Activated naive CD8-positive, alpha-beta T cell (primary cell): ENCODE measurements at regions not wholly inside any gene's neighbourhood (a gene's known extent, or its start where the extent isn't known, plus 50 kb on each side); places are given as distances from the start of the nearest gene placed in this dataset.

ENCODE experiments used
- H3K27ac Mint-ChIP-seq: one replicate; pipeline ENCODE4 v1.8.0; 2021; ENCODE audit warnings: mixed read lengths
- H3K27me3 Mint-ChIP-seq: one replicate; pipeline ENCODE4 v1.8.0; 2021; ENCODE audit warnings: mixed read lengths
- H3K36me3 Mint-ChIP-seq: one replicate; pipeline ENCODE4 v1.8.0; 2021; ENCODE audit warnings: mixed read lengths
- H3K4me1 Mint-ChIP-seq: one replicate; pipeline ENCODE4 v1.8.0; 2021; ENCODE audit warnings: low read depth, mixed read lengths
- H3K4me3 Mint-ChIP-seq: one replicate; pipeline ENCODE4 v1.8.0; 2021; ENCODE audit warnings: mild to moderate bottlenecking, mixed read lengths
- H3K9me3 Mint-ChIP-seq: one replicate; pipeline ENCODE4 v1.8.0; 2021; ENCODE audit warnings: low read depth, mixed read lengths

- no peaks in the 10 kb centered on the region for H3K9me3 Mint-ChIP-seq
- H3K4me1 Mint-ChIP-seq: no peaks in the 10 kb centered on the region
- no peak overlapping the region for H3K4me3 Mint-ChIP-seq
- no peak overlapping the region for H3K27ac Mint-ChIP-seq
- no peaks in the 10 kb centered on the region for H3K36me3 Mint-ChIP-seq
- H3K27me3 Mint-ChIP-seq: peaks cover 5% of the 10 kb centered on the region
Observed at GRCh38 chr6:170026751-170027646, 263.9 kb downstream of the DLL1 start.

GRCh38 chr6:170025935-170026750, 264.7 kb downstream of the DLL1 start:
- Mint-ChIP-seq H3K4me3 (no peak overlapping the region), H3K4me1 (no peaks in the 10 kb centered on the region), H3K27me3 (peaks cover 5% of the 10 kb centered on the region), H3K9me3 (no peaks in the 10 kb centered on the region), H3K36me3 (no peaks in the 10 kb centered on the region), H3K27ac (no peak overlapping the region)

- Mint-ChIP-seq H3K27me3 (peaks cover 5% of the 10 kb centered on the region), H3K4me1 (no peaks in the 10 kb centered on the region), H3K36me3 (no peaks in the 10 kb centered on the region), H3K4me3 (no peak overlapping the region), H3K9me3 (no peaks in the 10 kb centered on the region), H3K27ac (no peak overlapping the region)
Observed at GRCh38 chr6:170025341-170025911, 265.5 kb downstream of the DLL1 start.

GRCh38 chr6:170024940-170025339, 265.9 kb downstream of the DLL1 start:
- H3K9me3 Mint-ChIP-seq: no peaks in the 10 kb centered on the region
- H3K4me3 Mint-ChIP-seq: no peak overlapping the region
- no peak overlapping the region for H3K27ac Mint-ChIP-seq
- H3K4me1 Mint-ChIP-seq: no peaks in the 10 kb centered on the region
- H3K27me3 Mint-ChIP-seq: peaks cover 5% of the 10 kb centered on the region
- H3K36me3 Mint-ChIP-seq: no peaks in the 10 kb centered on the region

- H3K4me1 Mint-ChIP-seq: no peaks in the 10 kb centered on the region
- H3K36me3 Mint-ChIP-seq: no peaks in the 10 kb centered on the region
- H3K27ac Mint-ChIP-seq: no peak overlapping the region
- no peak overlapping the region for H3K4me3 Mint-ChIP-seq
- no peaks in the 10 kb centered on the region for H3K9me3 Mint-ChIP-seq
- H3K27me3 Mint-ChIP-seq: peaks cover 5% of the 10 kb centered on the region
Observed at GRCh38 chr6:170023620-170024521, 267.0 kb downstream of the DLL1 start.

- Mint-ChIP-seq H3K27ac (no peak overlapping the region), H3K9me3 (no peaks in the 10 kb centered on the region), H3K27me3 (peaks cover 8% of the 10 kb centered on the region), H3K36me3 (no peaks in the 10 kb centered on the region), H3K4me1 (no peaks in the 10 kb centered on the region), H3K4me3 (no peak overlapping the region)
Observed at GRCh38 chr6:170022827-170023619, 267.9 kb downstream of the DLL1 start.

- H3K27me3 Mint-ChIP-seq: peaks cover 8% of the 10 kb centered on the region
- H3K4me3 Mint-ChIP-seq: no peak overlapping the region
Observed at GRCh38 chr6:170022291-170022722, 268.6 kb downstream of the DLL1 start.

GRCh38 chr6:170021579-170021978, 269.3 kb downstream of the DLL1 start:
- Mint-ChIP-seq H3K27ac (no peak overlapping the region), H3K27me3 (peaks cover 8% of the 10 kb centered on the region), H3K4me1 (no peaks in the 10 kb centered on the region), H3K4me3 (no peak overlapping the region), H3K36me3 (no peaks in the 10 kb centered on the region), H3K9me3 (no peaks in the 10 kb centered on the region)

More at GRCh38 chr6:170022291-170022722, 268.6 kb downstream of the DLL1 start:
- Mint-ChIP-seq H3K27ac (no peak overlapping the region), H3K4me1 (no peaks in the 10 kb centered on the region), H3K9me3 (no peaks in the 10 kb centered on the region), H3K36me3 (no peaks in the 10 kb centered on the region)

GRCh38 chr6:170019818-170020583, 268.6 kb downstream of the ERMARD start:
- Mint-ChIP-seq H3K9me3 (no peaks in the 10 kb centered on the region), H3K27ac (no peak overlapping the region), H3K4me1 (no peaks in the 10 kb centered on the region), H3K27me3 (peaks cover 8% of the 10 kb centered on the region), H3K36me3 (no peaks in the 10 kb centered on the region), H3K4me3 (no peak overlapping the region)

- H3K27ac Mint-ChIP-seq: no peak overlapping the region
- no peaks in the 10 kb centered on the region for H3K36me3 Mint-ChIP-seq
- H3K4me3 Mint-ChIP-seq: no peak overlapping the region
- H3K4me1 Mint-ChIP-seq: no peaks in the 10 kb centered on the region
- peaks cover 9% of the 10 kb centered on the region for H3K27me3 Mint-ChIP-seq
- H3K9me3 Mint-ChIP-seq: no peaks in the 10 kb centered on the region
Observed at GRCh38 chr6:170018936-170019817, 267.8 kb downstream of the ERMARD start.

- H3K4me1 Mint-ChIP-seq: no peaks in the 10 kb centered on the region
- no peak overlapping the region for H3K4me3 Mint-ChIP-seq
- peaks cover 9% of the 10 kb centered on the region for H3K27me3 Mint-ChIP-seq
- no peak overlapping the region for H3K27ac Mint-ChIP-seq
- no peaks in the 10 kb centered on the region for H3K9me3 Mint-ChIP-seq
- no peaks in the 10 kb centered on the region for H3K36me3 Mint-ChIP-seq
Observed at GRCh38 chr6:170018422-170018935, 267.1 kb downstream of the ERMARD start.

GRCh38 chr6:170017603-170018320, 266.3 kb downstream of the ERMARD start:
- Mint-ChIP-seq H3K27ac (no peak overlapping the region), H3K4me3 (no peak overlapping the region), H3K9me3 (no peaks in the 10 kb centered on the region), H3K4me1 (no peaks in the 10 kb centered on the region), H3K27me3 (peaks cover 9% of the 10 kb centered on the region), H3K36me3 (no peaks in the 10 kb centered on the region)
